GM18873 (cell line): ENCODE measurements at regions not wholly inside any gene's neighbourhood (a gene's known extent, or its start where the extent isn't known, plus 50 kb on each side); places are given as distances from the start of the nearest gene placed in this dataset.
"Not testable (repeated sequence)": the region's sequence is repeated elsewhere in the genome, so short reads cannot be mapped to it uniquely, and the experiment has no call there.

ENCODE experiments used
- ATAC-seq: cut with Tn5 transposase; IDR thresholded peaks from one replicate; pipeline ENCODE4 v1.9.1; 2021; ENCODE audit warnings: mild to moderate bottlenecking, moderate library complexity, moderate number of reproducible peaks; ENCODE audit not compliant: unreplicated experiment, low FRiP score

DNA sequence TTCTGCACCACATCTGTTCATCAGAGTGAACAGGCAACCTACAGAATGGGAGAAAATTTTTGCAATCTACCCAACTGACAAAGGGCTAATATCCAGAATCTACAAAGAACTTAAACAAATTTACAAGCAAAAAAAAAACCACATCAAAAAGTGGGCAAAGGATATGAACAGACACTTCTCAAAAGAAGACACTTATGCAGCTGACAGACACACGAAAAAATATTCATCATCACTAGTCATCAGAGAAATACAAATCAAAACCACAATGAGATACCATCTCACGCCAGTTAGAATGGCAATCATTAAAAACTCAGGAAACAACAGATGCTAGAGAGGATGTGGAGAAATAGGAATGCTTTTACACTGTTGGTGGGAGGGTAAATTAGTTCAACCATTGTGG is 59.1 kb upstream of the UBE2E2 start:
- not testable (repeated sequence) for ATAC-seq

DNA sequence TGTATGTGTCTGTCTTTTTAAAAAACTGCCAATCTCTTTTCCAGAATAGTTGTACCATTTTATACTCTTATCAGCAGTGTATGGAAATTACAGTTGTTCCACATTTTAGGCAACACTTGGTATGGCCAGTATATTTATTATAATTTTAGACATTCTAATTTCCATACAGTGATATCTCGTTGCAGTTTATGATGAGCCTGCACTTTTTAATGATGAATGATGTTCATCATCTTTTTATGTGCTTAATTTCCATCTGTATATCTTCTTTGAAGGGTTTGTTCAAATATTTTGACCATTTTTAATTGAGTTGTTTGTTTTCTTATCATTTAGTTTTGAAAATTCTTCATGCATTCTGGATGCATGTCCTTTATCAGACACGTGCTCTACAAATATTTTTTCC is 57.0 kb upstream of the UBE2E2 start:
- ATAC-seq = no peak

GRCh38 chr3:23152989-23153388 is 50.1 kb upstream of the UBE2E2 start:
- no peak for ATAC-seq
